ENCODE measurements at regions not wholly inside any gene's neighbourhood (a gene's known extent, or its start where the extent isn't known, plus 50 kb on each side); places are given as distances from the start of the nearest gene placed in this dataset.
"Not testable (repeated sequence)": the region's sequence is repeated elsewhere in the genome, so short reads cannot be mapped to it uniquely, and the experiment has no call there.

DNA sequence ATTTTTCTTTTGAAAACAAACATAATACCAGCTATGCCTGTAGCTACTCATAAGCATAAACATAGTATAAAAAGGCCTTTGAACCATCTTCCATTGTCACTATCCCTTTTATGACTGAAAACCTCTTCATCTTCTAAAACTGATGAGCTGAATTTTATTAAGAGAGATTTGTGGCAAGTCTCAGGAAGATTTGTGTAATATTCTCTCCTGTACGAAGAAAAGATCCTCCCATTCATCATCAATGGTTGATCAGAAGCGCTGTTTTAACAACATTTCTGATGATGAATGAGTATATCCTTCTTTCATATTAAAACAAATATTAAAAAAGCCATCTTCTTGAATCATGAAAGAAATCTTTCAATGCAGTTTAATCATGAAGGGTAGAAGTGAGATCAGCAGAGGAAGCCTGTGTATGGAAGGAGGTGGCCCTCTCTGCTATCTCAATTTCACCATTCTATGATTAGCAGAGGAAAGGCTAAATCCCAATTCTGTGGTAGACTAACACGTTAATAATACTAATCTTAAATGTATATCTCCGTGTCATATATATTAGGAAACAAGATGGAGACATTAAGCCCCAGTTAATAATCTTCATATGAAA lies 430.2 kb downstream of the FRK start:
- no peak for DNase-seq (ENCODE audit: low spot score)

DNA sequence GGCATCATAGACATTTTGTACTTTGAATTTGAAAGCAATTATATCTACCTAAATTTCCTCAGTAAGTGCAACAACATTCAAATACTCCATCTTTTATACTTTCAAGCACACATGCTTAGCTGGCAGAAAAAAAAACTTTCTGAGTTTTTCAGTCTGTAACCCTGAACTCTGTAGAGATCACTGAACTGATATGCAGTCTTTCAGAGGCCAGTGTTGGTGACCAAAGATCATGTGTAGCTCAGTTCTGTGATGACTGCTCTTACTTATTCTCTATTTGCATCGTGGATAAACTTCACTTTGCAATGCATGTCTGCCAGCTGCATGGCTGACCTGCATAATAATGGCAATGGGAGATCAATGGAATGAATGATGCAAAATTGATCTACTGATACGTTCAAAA lies 431.3 kb downstream of the FRK start:
- DNase-seq (ENCODE audit: low spot score) = no peak

DNA sequence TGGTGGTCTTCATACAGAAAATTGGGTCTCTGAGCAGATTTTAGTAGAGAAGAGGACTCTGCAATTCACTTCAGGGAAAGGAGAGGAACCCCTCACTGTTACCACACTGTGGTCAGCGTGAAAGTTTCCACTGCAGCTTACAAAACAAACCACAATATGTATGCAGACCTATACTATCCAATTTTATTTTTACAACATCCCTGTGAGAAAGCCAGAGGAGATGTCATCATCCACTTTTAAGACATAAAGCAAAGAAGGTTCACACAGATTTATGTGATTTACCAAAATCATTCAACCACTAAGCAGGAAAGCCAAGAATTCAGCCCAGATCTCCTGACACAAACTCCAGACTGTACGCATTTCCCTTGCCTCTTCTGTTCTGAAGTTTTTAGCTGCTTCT lies 442.4 kb downstream of the FRK start:
- DNase-seq (ENCODE audit: low spot score) = no peak

DNA sequence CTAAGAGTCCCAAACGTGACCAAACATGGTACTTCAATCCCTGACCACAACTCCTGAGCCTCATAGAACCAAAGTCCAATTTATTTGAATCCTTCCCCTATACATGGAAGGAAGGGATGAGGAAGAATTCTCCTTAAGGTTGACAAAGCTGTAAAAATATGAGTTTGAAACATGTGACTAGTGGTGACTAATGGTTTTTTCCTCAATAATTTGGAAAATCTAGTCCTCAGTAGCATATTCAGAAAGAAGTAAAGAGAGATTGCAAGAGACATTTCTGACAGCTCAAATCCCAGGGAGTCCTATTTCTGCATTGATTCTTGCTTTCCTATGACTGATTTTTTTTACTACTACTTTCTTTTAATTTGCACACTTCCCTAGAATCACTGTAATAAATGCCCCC lies 443.7 kb downstream of the FRK start:
- DNase-seq (ENCODE audit: low spot score) = no peak

DNA sequence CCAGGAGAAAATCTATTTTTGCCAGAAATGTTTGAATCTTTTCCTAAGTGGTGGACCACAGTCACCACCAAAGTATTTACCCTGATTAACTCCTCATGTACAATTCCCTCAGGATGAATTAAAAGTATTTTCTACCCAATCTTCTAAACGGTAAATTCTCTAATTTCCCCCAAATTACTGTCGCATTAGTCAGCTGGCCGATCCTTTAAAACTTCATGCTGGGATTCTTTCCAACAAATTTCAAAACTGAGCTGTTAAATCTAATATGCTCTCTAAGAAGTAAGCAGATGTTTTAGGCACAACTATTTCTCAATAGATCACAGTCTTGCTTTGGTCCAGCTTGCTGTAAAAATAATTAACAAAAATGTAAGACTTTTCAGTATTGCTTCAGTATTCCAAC lies 447.2 kb downstream of the FRK start:
- peak; percentile 16 for DNase-seq (ENCODE audit: low spot score)

DNA sequence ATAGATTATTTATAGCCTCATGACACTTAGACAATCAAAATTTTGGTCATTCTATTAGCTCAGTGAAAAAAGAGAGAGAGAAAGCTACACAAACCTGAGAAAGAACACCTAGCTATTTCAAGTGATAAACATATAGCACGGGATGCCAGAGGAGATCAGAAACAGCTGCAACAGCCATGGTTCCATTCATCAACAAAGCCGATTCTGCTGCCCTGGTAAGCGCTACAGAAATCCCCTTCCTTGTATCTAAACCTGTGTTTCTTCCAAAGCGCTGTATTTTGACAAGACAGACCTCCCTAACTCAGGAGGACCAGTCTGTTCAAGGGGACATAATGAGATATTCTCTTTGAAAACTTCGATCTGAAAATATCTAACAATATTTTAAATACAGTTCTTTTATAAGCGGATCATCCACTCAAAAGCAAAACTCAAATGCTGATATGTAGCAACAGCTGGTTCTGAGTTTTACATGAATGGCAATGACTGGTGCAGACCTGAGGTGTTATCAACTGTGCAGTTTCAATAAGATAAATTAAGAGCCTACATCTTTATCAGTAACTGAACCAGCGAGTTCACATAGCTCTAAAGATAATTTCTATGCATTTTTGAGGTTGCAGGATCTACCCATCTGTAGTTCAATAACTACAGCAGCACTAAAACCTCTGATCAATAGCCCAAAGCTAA lies 447.8 kb downstream of the FRK start:
- no peak for DNase-seq (ENCODE audit: low spot score)

DNA sequence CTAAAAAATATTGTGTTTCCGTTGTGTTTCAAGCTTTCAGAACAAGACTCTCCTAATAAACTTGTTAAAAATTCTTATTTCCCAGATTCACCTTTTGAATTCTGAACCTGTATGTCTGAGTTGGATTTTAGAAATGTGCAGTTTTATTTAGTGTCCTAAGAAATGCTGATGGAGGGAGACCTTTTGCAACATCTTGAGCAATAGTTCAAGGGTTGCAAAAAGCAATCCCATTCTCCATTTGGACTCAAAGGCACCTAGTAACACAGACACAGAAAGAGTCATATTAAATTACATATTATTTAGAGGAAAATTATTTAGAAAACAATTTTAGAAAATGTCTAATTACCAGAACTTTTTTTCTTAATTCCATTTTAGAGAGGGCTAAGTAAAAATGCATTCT lies 448.5 kb downstream of the FRK start:
- no peak for DNase-seq (ENCODE audit: low spot score)

DNA sequence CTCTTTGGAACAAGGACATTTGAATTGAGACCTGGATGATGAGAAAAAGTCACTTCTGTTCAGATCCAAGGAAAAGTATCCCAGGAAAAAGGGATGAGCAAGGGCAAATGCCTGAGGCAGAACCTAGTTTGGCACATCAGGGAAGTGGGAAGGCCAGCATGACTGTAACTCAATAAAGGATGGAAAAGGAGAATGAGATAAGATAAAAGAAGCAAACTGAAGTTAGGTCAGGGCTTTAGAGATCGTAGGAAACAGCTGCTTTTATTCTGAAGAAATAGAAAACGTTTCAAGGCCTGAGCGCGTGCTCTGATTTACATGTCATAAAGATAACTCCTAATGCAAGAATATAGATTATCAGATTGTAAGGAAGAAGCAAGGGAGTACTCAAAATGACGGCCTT lies 450.0 kb downstream of the FRK start:
- DNase-seq (ENCODE audit: low spot score) = no peak

DNA sequence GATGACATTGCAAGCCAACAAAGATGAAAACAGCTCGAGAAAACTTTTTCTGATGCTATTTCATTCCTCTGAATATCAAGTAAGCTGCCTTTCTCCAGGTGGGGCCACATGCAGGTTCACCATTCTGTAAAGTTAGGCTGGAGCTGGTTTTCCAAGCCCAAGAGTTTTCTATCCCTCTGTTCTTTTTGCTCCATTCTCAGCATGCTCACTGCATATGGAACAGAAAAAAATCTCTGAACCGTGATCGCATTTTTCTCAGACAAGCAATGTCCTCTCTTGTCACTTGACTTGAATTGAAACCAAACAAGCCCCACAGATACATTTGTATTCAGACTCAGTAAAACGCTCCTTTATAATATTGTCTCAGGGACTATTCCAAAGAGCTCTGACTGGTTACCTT lies 451.6 kb downstream of the FRK start:
- DNase-seq (ENCODE audit: low spot score) = no peak

DNA sequence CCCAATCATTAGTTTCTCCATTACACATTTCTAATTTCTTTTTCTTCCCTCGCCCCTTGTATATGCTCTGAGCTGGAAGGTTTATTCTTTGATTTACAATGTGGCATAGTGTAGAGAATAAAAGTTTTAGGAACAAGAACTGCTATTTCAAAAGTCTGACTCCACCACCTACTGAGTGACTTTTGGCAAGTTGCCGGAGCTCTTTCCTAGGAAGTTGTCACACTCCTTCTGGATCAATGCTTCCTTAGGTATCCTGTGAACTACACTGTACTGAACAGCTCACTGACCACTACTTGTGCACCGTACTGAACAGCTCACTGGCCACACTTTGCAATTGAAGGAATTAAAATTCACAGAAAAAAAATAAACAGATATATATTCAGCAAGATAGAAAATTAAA lies 458.2 kb downstream of the FRK start:
- no peak for DNase-seq (ENCODE audit: low spot score)

DNA sequence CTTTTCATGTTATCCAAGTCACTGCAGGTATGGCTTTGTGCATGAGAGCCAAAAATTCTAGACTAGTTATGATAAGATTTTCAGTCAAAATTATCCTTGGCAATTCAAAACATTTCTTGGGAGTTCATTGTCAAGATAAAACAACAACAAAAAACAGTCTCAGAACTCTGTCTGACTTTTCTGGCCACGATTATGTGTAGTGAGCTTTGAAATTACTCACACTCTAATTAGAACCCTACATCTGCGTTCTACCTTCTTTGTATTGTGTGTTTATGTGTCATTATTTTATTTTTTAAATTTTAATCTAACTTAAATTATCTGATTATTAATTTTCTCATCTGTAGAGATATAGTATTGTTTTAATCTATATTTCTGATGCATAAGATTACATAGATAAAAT lies 459.2 kb downstream of the FRK start:
- DNase-seq (ENCODE audit: low spot score) = no peak

DNA sequence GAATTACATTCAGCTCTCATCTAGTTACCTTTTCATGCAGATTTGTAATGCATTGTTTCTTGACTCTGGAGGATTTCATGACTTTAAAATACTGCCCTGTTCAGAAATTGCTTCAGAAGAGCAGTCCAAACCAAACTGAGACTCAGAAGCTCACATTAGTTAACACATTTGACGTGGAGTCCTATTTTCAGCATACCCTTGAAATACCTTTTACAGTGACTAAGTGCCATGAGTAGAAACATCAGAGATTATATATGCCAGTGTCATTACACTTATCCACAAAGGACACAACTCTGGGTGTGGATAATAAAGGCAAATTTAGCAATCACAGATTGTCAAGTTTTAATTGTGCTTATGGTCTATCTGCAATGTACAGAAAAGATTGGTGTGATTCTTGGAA lies 459.6 kb downstream of the FRK start:
- DNase-seq (ENCODE audit: low spot score) = no peak

DNA sequence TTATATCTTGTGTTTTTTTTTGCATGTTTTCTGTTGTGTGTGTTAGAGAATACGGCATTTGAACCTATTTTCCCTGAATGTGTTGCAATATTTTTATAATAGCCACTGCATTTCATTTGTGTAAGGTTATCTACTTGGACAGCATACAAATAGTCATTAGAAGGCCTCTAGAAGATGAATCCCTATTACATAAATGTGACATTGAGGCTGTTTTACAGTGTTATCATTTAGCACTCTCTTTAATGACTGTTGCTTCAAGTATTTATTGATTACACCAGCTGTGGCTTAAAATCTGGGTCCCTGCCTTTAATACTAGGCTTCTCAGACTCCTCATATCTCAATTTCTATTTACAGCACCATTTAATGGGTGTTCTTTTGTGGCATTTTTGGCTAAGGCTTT lies 465.8 kb downstream of the FRK start:
- DNase-seq (ENCODE audit: low spot score) = no peak

DNA sequence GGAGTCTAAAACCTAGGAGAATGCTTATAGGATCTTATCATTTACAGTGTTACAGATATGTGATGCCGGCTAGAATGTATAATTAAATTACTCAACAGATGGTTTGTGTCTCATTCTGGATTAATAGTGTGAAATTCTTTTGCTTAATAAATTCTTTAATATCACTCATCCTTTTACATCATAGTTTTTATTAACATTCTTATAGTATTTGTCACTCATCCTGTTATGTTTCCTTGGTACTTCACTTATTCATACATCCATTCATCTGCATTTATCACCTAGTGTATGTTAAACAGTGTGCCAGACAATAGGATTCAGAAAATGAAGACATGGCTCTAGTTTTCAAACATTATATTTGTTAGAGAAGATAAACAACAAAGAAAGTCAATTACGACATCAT lies 468.7 kb downstream of the FRK start:
- no peak for DNase-seq (ENCODE audit: low spot score)

DNA sequence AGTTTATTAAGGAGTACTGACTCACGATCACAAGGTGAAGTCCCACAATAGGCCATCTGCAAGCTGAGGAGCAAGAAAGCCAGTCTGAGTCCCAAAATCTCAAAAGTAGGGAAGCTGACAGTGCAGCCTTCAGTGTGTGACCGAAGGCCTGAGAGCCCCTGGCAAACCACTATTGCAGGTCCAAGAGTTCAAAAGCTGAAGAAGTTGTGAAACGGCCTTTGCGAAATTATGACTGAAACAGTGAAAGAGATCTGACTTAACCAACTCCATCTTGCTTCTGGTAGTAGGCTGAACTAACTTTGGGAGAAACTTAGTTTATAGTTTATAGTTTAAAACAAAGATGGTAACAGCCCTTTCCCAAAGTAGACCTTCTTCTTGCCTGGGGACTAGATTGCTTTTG lies 471.6 kb downstream of the FRK start:
- DNase-seq (ENCODE audit: low spot score) = not testable (repeated sequence)

DNA sequence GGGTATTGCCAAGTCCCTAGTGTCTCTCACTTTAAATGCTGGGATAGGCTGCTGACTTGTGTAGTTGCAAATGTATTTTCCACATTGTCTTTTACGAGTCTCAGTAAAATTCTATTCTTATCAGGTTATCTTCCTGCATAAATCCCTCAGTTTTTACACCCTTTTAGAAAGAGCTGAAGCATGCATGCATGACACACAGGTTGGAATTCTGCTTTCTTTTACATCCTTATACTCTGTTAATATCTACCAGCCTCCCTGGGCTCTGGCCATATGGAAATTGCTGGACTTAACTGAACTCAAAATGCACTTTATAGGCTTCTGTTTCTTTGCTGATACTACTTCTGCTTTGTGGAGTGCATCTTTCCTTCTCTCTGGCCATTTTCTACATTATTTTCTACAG lies 477.4 kb downstream of the FRK start:
- no peak for DNase-seq (ENCODE audit: low spot score)

DNA sequence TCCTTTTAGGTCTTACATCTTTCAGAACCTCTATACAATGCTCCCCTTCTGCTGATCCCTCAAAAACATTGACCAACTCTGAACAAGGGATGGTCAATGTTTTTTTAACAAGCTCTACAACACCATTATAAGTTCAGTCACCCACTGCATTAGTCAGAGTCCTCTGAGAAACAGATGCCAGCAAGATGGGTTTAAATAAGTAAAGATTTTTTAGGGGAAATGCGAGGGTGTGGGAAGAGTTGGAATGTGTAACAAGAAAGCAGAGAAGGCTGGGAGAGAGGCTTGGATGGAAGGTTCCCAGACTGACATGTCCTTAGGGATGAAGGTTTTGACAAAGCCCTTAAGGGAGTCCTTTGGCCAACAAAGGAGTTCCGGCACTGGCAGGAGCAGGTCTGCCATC lies 478.3 kb downstream of the FRK start:
- no peak for DNase-seq (ENCODE audit: low spot score)

DNA sequence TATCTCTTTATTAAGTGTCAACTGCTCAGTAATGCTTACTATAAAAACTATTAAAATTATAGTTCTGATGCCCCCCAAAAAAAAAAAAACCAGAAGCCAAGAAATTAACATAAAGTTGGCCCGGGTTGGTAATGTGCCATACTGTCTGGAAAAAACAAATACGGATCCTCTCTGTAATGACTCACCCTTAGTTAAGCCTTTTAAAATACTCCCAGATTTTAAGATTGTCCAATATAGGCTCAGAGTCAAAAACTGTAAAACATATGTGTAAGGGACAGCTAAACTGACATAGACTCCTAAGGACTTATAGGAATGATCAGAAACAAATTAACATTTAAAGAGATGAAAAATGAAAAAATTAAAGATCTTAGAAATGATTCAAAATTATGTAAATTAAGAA lies 481.1 kb downstream of the FRK start:
- not testable (repeated sequence) for DNase-seq (ENCODE audit: low spot score)

DNA sequence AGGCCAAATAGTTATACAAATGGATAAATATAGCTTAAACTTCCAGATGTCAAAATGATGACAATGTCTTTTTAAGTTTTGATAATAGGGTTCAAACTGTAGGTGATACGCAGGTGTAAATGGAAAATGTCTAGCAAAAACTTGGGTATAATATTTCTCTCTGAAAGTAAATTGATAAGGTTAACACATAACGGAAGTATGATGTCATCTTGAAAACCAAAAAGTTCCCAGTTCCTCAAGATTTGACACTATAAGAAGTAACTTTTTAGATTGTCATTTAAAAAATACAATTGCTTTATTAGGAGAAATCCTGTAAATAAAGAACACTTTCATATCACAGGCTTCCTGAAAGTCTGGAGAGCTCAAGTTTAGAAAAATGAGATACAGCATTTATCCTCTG lies 483.4 kb downstream of the FRK start:
- DNase-seq (ENCODE audit: low spot score) = no peak

DNA sequence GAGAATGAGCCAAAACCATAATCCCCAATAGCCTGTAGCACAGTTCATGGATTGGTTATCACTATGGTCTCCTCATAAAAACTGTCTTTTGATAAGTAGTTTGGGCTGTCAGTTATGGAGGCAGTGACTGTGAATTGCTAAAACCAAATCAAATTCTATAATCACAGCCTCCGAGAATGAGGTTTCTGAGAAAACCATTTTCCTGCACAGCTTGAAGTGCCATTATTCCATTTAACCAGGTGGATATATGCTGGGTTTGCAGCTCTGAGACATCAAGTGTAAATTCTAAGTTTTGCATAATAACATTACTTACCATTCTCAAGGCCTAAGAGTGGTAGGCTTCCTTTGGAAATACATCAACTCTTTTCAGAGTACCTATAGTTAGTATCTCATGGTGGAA lies 485.4 kb downstream of the FRK start:
- DNase-seq (ENCODE audit: low spot score) = no peak

DNA sequence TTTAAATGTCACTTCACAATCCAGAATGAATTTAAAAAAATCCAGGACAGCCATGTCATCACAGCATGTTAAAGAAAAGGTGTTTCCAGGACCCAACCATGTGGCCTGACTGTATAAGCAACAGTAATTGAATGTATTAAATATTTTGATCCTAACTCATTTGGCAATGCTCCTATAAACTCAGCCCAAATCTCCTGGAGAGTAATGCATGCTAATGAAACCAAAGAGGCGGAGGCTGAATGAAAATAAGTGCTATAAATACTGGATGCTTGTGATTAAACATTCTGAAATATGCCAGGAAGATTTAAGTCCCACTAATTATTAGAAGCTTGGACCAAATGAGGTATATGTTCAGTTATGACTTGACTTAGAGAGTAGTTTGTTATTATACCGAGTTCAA lies 486.8 kb downstream of the FRK start:
- DNase-seq (ENCODE audit: low spot score) = no peak

DNA sequence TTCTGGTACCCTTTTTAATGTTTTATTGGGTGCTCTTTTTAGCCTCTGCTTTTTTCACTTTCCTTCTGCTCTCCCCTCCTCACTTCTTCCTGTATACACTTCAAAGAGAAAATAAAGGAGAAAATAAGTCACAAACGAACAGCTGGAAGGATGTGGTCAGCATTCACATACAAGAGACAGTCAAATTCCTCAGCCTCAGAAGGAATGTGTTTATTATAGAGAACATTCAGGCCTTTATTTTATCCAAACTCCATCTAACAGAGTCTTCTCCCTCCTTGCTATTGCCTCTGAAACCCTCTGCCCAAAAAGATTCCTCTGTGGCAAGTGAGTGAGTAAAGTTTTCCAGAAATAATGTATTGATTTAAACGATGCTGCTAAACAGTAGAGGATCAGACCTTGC lies 490.4 kb downstream of the FRK start:
- DNase-seq (ENCODE audit: low spot score) = peak; percentile 29

DNA sequence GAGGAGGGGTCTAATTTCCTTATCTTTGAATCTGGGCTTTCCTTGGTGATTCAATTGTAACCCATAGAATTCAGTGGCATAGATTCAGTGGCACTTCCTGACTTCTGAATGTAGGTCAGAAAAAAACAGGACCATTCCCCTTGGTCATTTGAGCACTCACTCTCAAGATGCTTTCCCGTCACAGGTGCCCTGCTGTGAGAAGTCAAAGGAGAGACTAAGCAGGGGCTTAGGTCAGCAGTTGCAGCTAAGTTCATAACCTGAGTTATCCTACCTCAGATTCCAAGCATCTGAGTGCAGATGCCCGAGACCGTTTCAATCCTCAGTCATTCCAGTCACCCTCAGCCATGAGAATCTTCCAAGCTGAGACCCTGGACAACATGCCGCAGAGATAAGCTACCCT lies 506.6 kb downstream of the FRK start:
- DNase-seq (ENCODE audit: low spot score) = no peak

DNA sequence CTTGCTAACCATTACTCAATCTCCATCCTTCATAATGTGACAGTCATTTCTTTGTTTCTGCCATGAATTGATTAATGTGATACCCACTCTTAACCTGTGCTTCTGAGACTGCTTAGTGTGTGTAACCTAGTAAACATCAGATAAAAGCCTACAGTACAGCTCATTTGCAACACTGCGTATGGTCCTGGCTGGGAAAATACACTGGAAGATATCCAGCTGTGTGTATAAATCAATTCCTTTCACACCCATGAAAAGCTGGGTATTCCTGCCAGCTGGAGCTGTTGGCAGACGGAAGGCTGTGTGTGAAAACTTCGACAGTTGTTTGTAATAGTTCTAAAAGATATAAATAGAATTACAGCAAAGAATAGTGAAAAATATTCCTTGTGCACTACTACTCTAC lies 509.2 kb downstream of the FRK start:
- DNase-seq (ENCODE audit: low spot score) = no peak

DNA sequence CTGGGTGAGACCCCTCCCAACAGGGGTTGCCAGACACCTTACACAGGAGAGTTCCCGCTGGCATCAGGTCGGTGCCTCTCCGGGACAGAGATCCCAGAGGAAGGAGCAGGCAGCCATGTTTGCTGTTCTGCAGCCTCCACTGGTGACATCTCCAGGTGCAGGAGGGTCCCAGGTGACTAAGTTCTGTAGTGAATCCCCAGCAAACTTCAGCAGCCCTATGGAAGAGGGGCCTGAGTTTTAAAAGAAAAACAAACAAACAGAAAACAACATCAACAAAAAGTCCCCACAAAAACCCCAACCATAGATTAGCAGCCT lies 515.1 kb downstream of the FRK start:
- DNase-seq (ENCODE audit: low spot score) = no peak

Data from COLO829 (cell line).